SIG-M5 treated with dmso at 0.1 percent for 504 hours (cell line): ENCODE measurements at regions not wholly inside any gene's neighbourhood (a gene's known extent, or its start where the extent isn't known, plus 50 kb on each side); places are given as distances from the start of the nearest gene placed in this dataset.
"Not testable (repeated sequence)": the region's sequence is repeated elsewhere in the genome, so short reads cannot be mapped to it uniquely, and the experiment has no call there.

Source experiments
- DNase-seq: peaks from one replicate; lab custom pipeline; 2025; ENCODE audit not compliant: unreplicated experiment; lab: John Stamatoyannopoulos, UW

DNA sequence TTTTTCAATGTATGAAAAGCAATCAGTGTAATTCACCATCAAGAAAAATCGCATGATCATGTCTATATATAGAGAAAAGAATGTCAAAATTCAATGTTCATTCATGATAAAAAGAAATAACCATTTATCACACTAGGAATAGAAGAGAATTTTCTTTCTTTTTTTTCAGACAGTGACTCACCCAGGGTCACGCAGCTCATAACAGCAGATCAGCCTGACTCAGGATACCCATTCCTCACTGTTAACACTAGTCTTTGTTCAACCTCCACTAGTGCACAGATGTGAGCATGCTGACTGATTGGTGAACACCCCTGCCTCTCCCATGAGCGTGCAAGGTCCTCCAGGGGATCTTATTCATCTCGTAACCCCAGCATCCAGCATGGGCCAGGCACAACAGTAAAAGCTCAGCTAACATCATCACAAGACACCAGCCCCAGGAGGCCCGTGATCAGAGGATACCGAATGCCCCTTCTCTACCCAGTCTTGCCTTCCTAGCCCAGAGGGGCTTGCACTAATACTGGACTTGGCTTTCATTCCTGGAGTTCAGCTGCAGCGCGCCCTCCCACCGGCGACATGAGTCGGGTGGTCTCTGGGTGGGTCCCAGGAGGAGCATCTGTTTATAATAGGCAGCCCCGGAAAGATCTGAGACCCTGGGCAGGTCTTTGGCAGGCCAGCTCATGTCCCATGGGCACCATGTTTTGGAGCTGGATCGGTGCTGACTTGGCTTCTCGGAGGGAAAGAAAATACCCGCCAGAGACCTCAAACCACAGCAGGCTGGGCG, 539.5 kb upstream of the SLC10A2 start:
- no peak for DNase-seq

DNA sequence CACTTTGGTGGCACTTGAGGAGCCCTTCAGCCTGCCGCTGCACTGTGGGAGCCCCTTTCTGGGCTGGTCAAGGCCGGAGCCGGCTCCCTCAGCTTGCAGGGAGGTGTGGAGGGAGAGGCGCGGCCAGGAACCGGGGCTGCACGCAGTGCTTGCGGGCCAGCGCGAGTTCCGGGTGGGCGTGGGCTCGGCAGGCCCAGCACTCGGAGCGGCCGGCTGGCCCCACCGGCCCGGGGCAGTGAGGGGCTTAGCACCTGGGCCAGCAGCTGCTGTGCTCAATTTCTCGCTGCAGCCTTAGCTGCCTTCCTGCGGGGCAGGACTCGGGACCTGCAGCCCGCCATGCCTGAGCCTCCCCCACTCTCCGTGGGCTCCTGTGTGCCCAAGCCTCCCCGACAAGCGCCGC, 533.7 kb upstream of the SLC10A2 start:
- DNase-seq, result not testable (repeated sequence)

GRCh38 chr13:103598671-103599070, 532.5 kb upstream of the SLC10A2 start:
- DNase-seq, result no peak

DNA sequence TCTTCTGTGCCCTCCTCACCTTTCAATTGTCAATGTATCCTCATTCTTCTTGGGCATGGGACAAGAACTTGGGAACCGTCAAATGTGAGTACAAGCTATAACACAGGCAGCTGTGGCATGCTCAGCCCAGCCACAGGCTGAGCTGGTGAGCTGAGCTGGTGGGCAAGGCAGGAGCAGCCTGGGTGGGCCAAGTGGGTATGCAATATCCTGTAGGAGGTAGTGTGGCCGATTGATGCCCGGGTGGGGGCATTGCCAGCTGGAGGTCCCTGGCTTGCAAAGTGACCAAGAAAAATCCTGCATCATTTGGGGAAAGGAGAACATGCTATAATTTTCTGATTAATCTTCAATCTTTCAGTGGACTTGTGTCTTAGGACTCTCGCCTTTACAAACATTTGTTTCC, 507.2 kb upstream of the SLC10A2 start:
- DNase-seq, result no peak

DNA sequence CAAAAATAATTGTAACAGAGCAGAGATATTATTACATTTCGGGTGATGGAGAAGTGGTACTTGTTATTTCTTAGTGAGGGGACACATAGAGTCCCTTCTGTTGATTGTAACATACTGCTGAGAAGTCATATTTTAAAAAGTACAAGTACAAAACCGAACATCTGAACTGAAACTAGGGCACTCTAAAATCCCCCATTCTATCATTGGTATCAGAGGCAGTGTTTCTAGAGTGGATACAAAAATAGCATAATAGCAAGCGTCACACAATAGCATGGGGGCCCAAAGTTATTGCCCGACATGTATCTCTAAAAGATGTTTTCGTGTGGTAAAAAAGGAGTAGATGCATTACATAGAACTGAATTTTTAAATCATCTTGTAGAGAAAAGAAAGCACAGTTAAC, 502.1 kb upstream of the SLC10A2 start:
- no peak for DNase-seq

DNA sequence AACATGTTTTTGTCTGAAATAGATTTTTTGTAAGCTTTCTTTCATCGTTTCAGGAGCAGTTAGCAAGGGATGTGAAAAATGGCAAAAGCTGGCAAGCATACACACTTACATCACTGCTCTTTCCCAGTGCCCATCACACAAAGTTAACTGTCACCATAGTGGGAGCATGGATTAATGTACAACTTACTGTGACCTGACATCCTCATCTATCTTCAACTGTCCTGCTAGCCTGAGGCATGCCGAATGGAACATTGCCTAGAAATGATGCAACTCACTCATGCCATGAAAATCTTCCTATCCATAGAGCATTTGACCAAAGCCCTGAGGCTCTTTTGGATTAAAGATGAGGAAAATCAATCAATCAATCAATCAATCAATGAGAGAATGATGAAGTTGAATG, 491.7 kb upstream of the SLC10A2 start:
- no peak for DNase-seq

DNA sequence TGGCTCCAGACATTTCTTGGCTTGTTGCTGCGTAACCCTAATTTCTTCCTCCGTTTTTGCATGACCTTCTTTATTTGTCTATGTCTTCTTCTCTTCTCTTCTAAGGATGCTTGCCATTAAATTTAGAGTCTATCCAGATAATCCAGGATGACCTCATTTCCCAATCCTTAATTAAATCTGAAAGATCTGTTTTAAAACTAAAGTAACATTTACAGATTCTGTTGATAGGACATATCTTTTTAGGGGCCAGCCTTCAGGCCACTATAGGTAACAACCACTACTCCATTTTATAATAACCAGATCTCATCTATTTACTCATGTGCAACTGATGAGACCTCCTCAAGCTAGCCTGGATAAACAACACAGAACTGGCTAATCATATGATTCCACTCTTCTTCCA, 490.5 kb upstream of the SLC10A2 start:
- DNase-seq, result no peak

- DNase-seq, result no peak
Measured at GRCh38 chr13:103547914-103548313, 481.7 kb upstream of the SLC10A2 start.

- DNase-seq, result no peak
Measured at GRCh38 chr13:103546271-103546670, 480.1 kb upstream of the SLC10A2 start.

DNA sequence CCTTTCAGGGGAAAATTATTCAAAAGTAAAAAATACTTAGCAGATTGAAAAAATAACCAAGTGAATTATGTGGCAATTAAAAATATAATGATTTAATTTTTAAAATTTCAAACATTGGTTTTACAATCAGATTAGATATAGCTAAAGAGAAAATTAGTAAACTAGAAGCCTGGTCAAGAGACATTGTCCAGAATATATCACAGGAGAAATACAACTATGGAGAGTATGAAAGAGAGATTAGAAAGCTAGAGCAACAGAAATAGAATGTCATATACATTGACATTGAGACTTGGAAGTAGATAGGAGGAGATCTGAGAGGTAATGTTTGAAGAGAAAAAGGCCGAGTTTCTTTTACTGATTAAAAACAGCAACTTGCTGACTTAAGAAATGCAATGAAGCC, 476.4 kb upstream of the SLC10A2 start:
- DNase-seq, result no peak

DNA sequence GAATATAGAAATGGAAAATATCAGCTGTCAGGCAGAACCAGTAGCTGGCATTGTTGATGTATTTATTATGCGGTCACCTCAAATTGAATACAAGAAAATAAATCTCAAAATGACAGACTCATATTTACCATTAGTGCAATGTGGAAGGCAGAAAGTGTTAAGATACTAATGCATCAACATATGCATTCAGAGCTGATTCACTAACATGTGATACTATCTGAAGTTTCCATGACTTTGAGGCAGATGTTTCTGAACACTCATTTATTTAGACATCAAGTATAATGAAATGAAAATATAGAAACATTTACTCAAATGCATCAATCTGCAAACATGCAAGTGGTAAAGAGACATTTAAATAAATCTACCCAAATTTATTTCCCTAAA, 474.2 kb upstream of the SLC10A2 start:
- DNase-seq, result no peak

- DNase-seq, result no peak
Measured at GRCh38 chr13:103539721-103540381, 473.6 kb upstream of the SLC10A2 start.

GRCh38 chr13:103539265-103539664, 473.0 kb upstream of the SLC10A2 start:
- no peak for DNase-seq

DNA sequence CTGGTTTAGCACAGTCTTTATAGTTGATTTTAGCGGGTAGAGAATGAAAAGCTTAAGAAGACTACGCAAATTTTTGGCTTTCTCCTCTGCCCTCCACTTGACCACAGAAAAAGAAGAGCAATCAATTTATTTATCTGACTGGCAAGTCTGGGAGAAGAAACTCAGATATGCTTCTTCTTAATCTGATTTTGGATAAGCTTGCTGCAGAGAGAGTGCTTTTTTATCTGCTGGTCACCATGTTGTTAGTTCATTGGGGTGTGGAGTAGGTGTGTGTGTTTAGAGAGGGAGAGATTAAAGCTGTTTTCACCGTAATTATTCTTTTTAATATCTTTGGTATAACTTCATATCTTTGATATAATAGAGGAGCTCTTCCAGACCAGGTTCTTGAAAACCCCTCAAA, 471.4 kb upstream of the SLC10A2 start:
- no peak for DNase-seq

GRCh38 chr13:103531278-103531677, 465.1 kb upstream of the SLC10A2 start:
- DNase-seq, result peak; percentile 18

- no peak for DNase-seq
Measured at GRCh38 chr13:103528437-103528836, 462.2 kb upstream of the SLC10A2 start.

DNA sequence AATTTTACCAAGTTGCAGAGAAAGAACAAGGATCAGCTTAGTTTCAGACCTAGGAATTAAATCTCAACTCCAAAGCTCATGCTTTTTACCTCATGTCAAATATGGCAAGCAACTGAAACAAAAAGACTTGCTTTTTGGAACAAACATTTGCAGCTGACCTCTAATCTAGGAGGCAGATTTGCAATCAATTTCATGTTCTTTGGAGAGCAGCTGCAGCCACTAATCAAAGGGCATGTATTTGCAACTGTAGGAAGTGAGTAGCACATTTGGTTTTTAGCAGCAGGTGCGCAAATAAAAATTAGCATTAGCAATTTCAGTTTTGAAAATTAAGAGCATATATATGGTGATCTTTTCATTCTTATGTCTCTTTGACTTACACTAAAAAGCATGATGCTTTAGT, 459.3 kb upstream of the SLC10A2 start:
- no peak for DNase-seq

DNA sequence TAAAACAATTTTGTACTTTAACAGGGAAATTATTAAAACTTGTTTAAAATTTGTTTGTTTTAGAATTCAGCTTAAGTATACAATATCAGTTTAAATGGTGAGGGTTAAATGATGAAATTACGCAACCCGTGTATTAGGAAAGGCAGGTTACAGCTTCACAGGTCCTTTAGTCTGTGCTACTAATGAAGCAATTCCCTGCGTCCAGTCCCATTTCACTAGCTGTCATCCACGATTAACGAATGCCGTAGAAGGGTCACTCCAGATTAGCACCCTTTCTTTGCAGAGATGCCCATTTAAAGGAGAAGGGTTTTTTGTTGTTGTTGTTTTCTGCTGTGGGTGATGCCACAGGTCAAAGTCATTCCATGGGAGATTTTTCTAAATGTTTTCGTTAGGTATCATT, 457.6 kb upstream of the SLC10A2 start:
- no peak for DNase-seq

DNA sequence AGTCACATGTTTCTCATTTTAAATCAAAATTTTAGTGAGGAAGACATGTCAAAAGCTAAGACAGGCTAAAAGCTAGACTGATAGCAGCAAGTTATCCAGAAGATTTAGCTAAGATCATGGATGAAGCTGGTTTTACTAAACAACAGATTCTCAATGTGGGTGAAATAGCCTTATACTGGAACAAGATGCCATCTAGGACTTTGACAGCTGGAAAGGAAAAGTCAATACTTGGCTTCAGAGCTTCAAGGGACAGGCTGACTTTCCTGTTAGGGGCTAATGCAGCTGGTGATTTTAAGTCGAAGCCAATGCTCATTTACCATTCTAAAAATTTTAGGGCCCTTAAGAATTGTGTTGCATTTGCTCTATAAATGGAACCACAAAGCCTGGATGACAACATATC, 455.3 kb upstream of the SLC10A2 start:
- no peak for DNase-seq

GRCh38 chr13:103517768-103518102, 451.5 kb upstream of the SLC10A2 start:
- no peak for DNase-seq

DNA sequence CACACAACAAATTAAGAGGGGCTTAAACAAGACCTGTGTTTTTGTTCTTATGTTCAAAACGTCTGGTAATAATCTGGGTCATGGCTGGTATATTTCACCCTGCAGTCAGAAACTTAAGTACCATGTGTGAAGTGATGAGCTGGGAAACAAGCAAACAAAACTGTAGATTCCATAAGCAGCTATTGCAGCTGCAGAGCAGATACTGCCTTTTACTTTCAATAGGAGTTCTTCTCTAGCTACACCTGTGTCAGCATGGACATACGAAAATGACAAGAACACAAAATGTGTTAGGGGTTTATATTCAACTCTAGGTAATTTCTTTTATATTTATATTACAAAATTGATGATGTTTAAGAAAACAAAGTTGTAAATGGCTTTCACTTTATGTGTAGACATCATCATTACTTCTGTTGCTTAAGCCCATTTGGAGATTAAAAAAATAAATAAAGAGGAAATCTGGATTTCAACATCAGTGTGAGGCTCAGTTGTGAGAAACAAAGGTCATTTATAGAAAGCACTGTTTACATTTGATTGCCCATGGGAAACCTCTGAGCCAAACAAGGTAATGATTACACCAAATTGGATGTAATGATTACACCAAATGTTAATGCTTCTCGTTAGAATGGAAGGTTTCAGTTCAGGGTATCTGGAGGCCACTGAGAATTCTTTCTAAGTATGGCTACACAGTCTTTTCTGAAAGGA, 451.0 kb upstream of the SLC10A2 start:
- no peak for DNase-seq

DNA sequence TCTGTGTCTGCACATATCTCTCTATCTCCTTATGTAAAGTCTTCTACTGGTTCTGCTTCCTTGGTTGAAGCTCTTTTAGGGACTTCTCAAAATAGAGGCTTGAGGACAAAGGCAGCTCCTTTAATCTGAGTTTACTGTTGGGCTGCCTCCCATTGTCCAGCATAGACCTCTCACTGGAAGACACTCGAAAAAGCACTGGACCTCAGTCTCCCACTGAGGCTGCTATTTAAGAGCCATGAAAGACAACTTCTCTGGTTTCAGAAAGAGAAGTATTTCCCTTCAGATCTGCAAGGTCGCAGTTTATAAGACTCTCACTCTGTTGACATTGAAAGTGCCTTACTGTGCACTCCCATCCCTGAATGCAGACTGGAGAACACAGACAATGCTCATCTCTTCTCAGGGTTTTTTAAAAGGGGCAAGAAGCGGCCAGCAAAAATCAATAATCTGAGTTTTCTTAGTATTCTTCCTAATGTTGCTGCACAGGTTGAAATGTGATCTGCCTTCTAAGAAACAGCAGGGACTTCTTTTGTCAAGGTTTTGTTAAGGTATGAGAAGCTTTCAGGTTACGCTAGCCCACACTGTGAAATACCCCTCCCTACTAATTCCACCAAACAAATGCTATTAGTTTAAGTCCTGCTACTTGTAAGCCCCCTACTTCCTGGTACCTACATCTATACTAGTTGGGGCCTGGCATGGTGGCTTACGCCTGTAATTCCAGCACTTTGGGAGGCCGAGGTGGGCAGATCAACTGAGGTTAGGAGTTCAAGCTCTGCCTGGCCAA, 450.0 kb upstream of the SLC10A2 start:
- no peak for DNase-seq
